ENCODE measurements at regions not wholly inside any gene's neighbourhood (a gene's known extent, or its start where the extent isn't known, plus 50 kb on each side); places are given as distances from the start of the nearest gene placed in this dataset.

DNA sequence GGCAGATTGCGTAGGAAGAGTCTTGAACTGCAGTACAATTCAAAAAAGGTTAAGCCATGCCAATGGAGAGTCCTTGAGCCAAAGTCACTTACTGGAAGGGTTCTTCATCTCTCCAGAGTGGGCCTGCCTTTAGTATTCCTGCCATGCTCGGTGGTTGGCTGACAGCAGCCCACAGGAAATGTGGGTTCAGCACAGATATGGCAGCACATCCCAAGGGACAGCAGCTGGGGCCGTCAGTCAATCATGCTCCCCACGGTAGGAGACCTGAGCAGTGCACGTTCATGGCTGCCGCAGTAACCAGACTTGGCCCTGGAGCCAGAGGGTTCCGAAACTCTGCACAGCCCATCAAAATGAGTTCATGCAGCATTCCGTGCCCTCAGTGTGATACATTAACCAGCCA is 63.6 kb upstream of the SIRPA start:
- Mint-ChIP-seq H3K4me1 (peaks cover 3% of the 10 kb centered on the region), H3K4me3 (no peak overlapping the region), H3K27me3 (ENCODE audit: low read depth) (peaks cover 3% of the 10 kb centered on the region), H3K9me3 (no peaks in the 10 kb centered on the region), H3K27ac (no peak overlapping the region), H3K36me3 (no peaks in the 10 kb centered on the region)
- no peak for DNase-seq (ENCODE audit: low spot score in 2 of 2, unreplicated experiment in 2 of 2)
- TF ChIP-seq, protein P1, sequence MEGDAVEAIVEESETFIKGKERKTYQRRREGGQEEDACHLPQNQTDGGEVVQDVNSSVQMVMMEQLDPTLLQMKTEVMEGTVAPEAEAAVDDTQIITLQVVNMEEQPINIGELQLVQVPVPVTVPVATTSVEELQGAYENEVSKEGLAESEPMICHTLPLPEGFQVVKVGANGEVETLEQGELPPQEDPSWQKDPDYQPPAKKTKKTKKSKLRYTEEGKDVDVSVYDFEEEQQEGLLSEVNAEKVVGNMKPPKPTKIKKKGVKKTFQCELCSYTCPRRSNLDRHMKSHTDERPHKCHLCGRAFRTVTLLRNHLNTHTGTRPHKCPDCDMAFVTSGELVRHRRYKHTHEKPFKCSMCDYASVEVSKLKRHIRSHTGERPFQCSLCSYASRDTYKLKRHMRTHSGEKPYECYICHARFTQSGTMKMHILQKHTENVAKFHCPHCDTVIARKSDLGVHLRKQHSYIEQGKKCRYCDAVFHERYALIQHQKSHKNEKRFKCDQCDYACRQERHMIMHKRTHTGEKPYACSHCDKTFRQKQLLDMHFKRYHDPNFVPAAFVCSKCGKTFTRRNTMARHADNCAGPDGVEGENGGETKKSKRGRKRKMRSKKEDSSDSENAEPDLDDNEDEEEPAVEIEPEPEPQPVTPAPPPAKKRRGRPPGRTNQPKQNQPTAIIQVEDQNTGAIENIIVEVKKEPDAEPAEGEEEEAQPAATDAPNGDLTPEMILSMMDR (IDR thresholded peaks at IDR 0.05; ENCODE audit: unreplicated experiment) = no peak

DNA sequence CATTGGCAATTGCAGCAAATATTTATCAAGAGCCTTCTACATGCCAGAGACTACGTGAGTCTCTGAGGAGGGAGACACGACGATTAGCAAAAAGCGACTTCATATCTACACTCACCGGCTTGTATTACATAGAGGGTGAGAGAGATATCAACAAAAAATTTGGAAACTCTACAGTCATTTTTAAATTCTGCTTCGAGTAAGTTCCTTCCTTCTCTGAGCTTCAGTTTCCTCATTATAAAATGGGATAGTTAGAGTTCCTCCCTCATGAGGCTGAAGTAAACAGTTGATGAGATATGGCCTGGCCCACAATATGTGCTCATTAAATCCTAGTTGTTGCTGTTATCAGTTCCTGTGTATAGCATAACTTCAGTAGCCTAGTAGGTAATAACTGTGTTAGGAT is 64.1 kb upstream of the SIRPA start:
- TF ChIP-seq, protein P1 (IDR thresholded peaks at IDR 0.05; ENCODE audit: unreplicated experiment) = no peak
- Mint-ChIP-seq H3K27ac (no peak overlapping the region), H3K9me3 (no peaks in the 10 kb centered on the region), H3K27me3 (ENCODE audit: low read depth) (peaks cover 3% of the 10 kb centered on the region), H3K36me3 (no peaks in the 10 kb centered on the region), H3K4me1 (peaks cover 3% of the 10 kb centered on the region), H3K4me3 (no peak overlapping the region)
- no peak for DNase-seq (ENCODE audit: low spot score in 2 of 2, unreplicated experiment in 2 of 2)

DNA sequence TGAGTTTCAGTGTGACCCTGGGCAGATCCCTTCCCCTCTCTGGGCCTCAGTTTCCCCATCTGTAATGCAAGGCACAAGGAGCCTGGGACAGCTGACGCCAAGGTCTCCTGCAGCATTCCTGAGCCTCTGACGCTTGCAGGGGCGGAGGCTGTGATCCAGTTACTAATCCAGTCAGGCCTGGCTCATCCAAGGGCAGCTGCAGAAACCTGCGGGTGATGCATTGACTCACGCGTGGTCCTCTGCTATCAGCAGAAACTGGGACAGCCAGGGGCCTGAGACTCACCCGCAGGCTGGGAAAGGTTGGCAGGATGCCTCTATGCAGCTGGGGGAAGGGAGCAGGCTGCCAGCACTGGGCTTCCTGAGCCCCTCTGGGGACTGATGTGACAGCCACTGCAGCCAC is 65.0 kb upstream of the SIRPA start:
- Mint-ChIP-seq H3K27ac (peak overlapping the region; percentile 34), H3K9me3 (no peaks in the 10 kb centered on the region), H3K27me3 (ENCODE audit: low read depth) (peaks cover 3% of the 10 kb centered on the region), H3K4me1 (peaks cover 3% of the 10 kb centered on the region), H3K36me3 (no peaks in the 10 kb centered on the region), H3K4me3 (no peak overlapping the region)
- DNase-seq (ENCODE audit: low spot score in 2 of 2, unreplicated experiment in 2 of 2) = peak in 1 of 2 experiments; percentile 43
- TF ChIP-seq, protein P1 (IDR thresholded peaks at IDR 0.05; ENCODE audit: unreplicated experiment) = no peak

DNA sequence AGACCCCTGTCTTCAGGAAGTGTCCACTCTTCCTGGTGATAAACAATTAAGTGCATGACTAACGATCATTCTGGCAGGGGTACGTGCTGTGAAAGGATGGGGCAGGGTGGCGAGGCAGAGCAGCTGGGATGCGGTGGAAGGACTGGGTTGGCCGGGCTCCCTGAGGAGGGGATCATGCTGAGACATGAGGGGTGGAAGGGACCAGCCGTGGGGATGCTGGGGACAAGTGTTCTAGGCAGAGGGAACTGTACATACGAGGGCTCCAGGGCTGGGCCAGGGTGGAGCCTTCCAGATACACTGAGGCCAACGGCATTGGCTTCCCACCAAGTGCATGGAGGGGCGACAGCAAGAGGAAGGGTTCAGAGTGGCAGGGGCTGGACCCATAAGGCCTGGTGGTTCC is 65.7 kb upstream of the SIRPA start:
- no peaks in the 10 kb centered on the region for H3K9me3 Mint-ChIP-seq
- H3K27me3 Mint-ChIP-seq (ENCODE audit: low read depth) = peaks cover 3% of the 10 kb centered on the region
- TF ChIP-seq, protein P1 (IDR thresholded peaks at IDR 0.05; ENCODE audit: unreplicated experiment) = no peak
- H3K27ac Mint-ChIP-seq = no peak overlapping the region
- peaks cover 8% of the 10 kb centered on the region for H3K4me1 Mint-ChIP-seq
- H3K4me3 Mint-ChIP-seq = no peak overlapping the region
- no peak for DNase-seq (ENCODE audit: low spot score in 2 of 2, unreplicated experiment in 2 of 2)
- H3K36me3 Mint-ChIP-seq = no peaks in the 10 kb centered on the region

DNA sequence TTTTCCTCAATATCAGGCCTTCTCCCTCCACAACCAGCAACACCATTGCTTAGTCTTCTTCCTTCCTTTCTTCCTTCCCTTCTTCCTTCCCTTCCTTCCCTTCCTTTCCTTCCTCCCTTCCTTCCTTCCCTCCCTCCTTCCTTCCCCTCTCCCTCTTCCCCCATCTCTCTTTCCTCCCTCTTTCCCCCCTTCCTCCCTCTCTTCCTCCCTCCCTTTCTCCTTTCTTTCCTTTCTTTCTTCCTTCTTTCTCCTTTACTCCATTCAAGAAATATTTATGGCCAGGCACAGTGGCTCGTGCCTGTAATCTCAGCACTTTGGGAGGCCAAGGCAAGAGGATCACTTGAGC is 66.4 kb upstream of the SIRPA start:
- Mint-ChIP-seq H3K27ac (no peak overlapping the region), H3K27me3 (ENCODE audit: low read depth) (peaks cover 3% of the 10 kb centered on the region), H3K36me3 (no peaks in the 10 kb centered on the region), H3K4me1 (peaks cover 5% of the 10 kb centered on the region), H3K4me3 (no peak overlapping the region), H3K9me3 (peaks cover 2% of the 10 kb centered on the region)
- TF ChIP-seq, protein P1 (IDR thresholded peaks at IDR 0.05; ENCODE audit: unreplicated experiment) = no peak
- no peak for DNase-seq (ENCODE audit: low spot score in 2 of 2, unreplicated experiment in 2 of 2)

Data from mesothelial cell of epicardium (in vitro differentiated cells).